A673 (cell line): ENCODE measurements at regions not wholly inside any gene's neighbourhood (a gene's known extent, or its start where the extent isn't known, plus 50 kb on each side); places are given as distances from the start of the nearest gene placed in this dataset.

Experiments used
- BruUV-seq: library from RNA; stranded (reverse); fragments of 400-500 nt; replicated peaks from 2 replicates; lab custom pipeline; 2021; lab: Mats Ljungman, UMichigan
- CTCF ChIA-PET: fragments of 300-600 bp; sonication (Branson Sonifier 250); formaldehyde crosslinking; loops from one replicate; lab custom pipeline; 2022; ENCODE audit warnings: antibody characterized with exemption; lab: Charles Lee
- POLR2A ChIA-PET: fragments of 300-600 bp; sonication (Branson Sonifier 250); formaldehyde crosslinking; loops from one replicate; lab custom pipeline; 2022; ENCODE audit warnings: antibody characterized with exemption; ENCODE audit not compliant: low non-redundant PET; lab: Charles Lee
- DNase-seq: peaks from one replicate; pipeline ENCODE4 v3.0.0-alpha.2; 2015; ENCODE audit warnings: low spot score
- H3K27ac ChIP-seq: fragments of 200-600 bp; sonication (generic); 2 replicates; pipeline ENCODE4 v1.5.1; 2016; ENCODE audit warnings: mixed run types, low read depth, mild to moderate bottlenecking, mixed read lengths, antibody characterized with exemption, low read length; ENCODE audit not compliant: poor library complexity, severe bottlenecking
- H3K27me3 ChIP-seq: fragments of 200-600 bp; sonication (generic); replicated peaks from 2 replicates; pipeline ENCODE4 v1.6.1; 2017; ENCODE audit warnings: mixed run types, low read depth, mild to moderate bottlenecking, mixed read lengths, antibody characterized with exemption, low read length; ENCODE audit not compliant: insufficient read depth, poor library complexity
- H3K36me3 ChIP-seq: fragments of 200-600 bp; sonication (generic); 2 replicates; pipeline ENCODE4 v1.6.1; 2016; ENCODE audit warnings: mixed run types, mild to moderate bottlenecking, mixed read lengths, antibody characterized with exemption, low read length; ENCODE audit not compliant: insufficient read depth, poor library complexity, severe bottlenecking
- H3K4me1 ChIP-seq: fragments of 200-600 bp; sonication (generic); 2 replicates; pipeline ENCODE4 v1.6.1; 2017; ENCODE audit warnings: mixed run types, mild to moderate bottlenecking, mixed read lengths, antibody characterized with exemption, low read length; ENCODE audit not compliant: insufficient read depth, poor library complexity, severe bottlenecking
- H3K4me3 ChIP-seq: fragments of 200-600 bp; sonication (generic); 2 replicates; pipeline ENCODE4 v1.5.1; 2016; ENCODE audit warnings: low read depth, mixed run types, mild to moderate bottlenecking, mixed read lengths, low read length; ENCODE audit not compliant: poor library complexity, severe bottlenecking
- H3K9me3 ChIP-seq: fragments of 200-600 bp; sonication (generic); 2 replicates; pipeline ENCODE4 v1.6.1; 2016; ENCODE audit warnings: mixed run types, low read depth, mild to moderate bottlenecking, mixed read lengths, antibody characterized with exemption, low read length; ENCODE audit not compliant: poor library complexity, severe bottlenecking
- EZH2 ChIP-seq: fragments of 200-600 bp; sonication (generic); IDR thresholded peaks from 2 replicates; pipeline ENCODE4 v1.6.1; 2017; ENCODE audit warnings: borderline replicate concordance, low read depth, mild to moderate bottlenecking, mixed read lengths, antibody characterized with exemption, low read length; ENCODE audit not compliant: poor library complexity, severe bottlenecking
- intact Hi-C: fragments of 100-400 bp; cut with micrococcal nuclease; formaldehyde crosslinking; loops from one replicate; pipeline ENCODE4 v1.10.0; 2022; ENCODE audit not compliant: unreplicated experiment
- TF ChIP-seq, protein P1 (sequence below): fragments of 300-800, 200-600 bp; sonication (generic); conservative IDR thresholded peaks from 2 replicates; pipeline ENCODE4 v1.5.1; 2017; ENCODE audit warnings: low read depth, mild to moderate bottlenecking, antibody characterized with exemption, low read length, moderate library complexity, mixed read lengths

DNA sequence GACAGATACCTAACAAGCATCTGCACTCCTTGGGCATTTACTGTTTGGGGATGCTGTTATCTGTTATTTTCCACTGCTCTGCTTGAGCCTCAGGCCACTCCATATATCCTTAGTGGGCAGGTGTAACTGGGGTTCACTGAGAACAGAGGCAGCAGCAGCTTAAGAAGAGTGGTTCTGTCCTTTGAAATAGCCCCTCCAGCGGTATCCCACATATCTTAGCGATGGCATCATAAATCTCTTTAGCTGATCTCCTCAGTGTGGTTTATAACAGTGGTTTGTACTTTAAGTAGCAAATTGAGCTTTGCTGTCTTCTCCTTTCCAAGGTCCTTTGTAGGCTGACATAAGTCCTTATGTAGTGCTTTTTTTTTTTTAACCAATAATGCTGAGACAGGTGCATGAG is 79.7 kb upstream of the RPRM start:
- DNase-seq: no peak
- no TSS peak for BruUV-seq
- H3K9me3 ChIP-seq: no peaks in the 10 kb centered on the region
- intact Hi-C loops: no loop called here
- TF ChIP-seq, protein P1, sequence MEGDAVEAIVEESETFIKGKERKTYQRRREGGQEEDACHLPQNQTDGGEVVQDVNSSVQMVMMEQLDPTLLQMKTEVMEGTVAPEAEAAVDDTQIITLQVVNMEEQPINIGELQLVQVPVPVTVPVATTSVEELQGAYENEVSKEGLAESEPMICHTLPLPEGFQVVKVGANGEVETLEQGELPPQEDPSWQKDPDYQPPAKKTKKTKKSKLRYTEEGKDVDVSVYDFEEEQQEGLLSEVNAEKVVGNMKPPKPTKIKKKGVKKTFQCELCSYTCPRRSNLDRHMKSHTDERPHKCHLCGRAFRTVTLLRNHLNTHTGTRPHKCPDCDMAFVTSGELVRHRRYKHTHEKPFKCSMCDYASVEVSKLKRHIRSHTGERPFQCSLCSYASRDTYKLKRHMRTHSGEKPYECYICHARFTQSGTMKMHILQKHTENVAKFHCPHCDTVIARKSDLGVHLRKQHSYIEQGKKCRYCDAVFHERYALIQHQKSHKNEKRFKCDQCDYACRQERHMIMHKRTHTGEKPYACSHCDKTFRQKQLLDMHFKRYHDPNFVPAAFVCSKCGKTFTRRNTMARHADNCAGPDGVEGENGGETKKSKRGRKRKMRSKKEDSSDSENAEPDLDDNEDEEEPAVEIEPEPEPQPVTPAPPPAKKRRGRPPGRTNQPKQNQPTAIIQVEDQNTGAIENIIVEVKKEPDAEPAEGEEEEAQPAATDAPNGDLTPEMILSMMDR: no peak
- no peak for TF ChIP-seq EZH2
- CTCF ChIA-PET: no interaction called here
- no peak overlapping the region for H3K27ac ChIP-seq
- no peaks in the 10 kb centered on the region for H3K4me1 ChIP-seq
- no peaks in the 10 kb centered on the region for H3K36me3 ChIP-seq
- POLR2A ChIA-PET: no interaction called here
- no peaks in the 10 kb centered on the region for H3K27me3 ChIP-seq
- H3K4me3 ChIP-seq: no peak overlapping the region

DNA sequence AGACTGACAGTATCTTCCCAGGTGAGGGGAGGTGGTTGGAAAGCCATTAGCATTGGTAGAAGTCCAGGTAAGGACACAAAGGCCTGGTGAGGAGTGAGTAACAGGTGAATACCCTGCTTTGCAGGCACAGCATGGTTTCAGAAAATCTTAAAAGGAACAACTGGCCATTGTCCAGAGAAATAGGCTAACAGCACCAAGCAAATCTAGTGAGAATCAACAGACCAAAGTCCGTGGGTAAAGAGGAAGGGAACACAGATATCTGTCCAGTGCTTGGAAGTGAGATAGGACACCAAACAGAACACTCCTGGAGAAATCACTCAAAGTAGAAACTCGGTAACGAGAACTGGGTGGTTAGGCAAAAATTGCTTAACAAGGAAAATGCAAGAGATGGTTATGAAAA is 88.8 kb upstream of the RPRM start:
- CTCF ChIA-PET: no interaction called here
- POLR2A ChIA-PET: no interaction called here
- no TSS peak for BruUV-seq

DNA sequence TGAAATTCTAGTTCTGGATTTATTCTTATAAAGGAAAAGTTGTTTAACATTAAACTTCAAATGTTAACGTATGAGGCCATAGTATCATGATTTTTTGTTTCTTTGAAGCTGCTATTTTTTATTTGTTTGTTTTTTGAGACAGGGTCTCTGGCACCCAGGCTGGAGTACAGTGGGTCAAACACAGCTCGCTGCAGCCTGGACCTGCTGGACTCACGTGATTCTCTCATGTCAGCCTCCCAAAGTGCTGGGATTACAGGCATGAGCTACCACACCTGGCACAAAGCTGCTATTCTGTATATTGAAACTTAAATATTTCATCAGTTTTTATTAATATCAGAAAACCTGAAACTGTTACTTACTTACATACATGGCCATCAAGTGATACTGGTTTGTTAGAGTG is 89.5 kb upstream of the RPRM start:
- no peaks in the 10 kb centered on the region for H3K27me3 ChIP-seq
- intact Hi-C loops: no loop called here
- POLR2A ChIA-PET: no interaction called here
- H3K4me1 ChIP-seq: no peaks in the 10 kb centered on the region
- CTCF ChIA-PET: no interaction called here
- TF ChIP-seq, protein P1: no peak
- no peak for TF ChIP-seq EZH2
- H3K36me3 ChIP-seq: no peaks in the 10 kb centered on the region
- no TSS peak for BruUV-seq
- H3K4me3 ChIP-seq: no peak overlapping the region
- H3K27ac ChIP-seq: no peak overlapping the region
- no peaks in the 10 kb centered on the region for H3K9me3 ChIP-seq
- DNase-seq: no peak

More for the DNA sequence above, 88.8 kb upstream of the RPRM start:
- TF ChIP-seq, protein P1: no peak
- TF ChIP-seq EZH2: no peak
- no peak for DNase-seq
- intact Hi-C loops: no loop called here
- no peaks in the 10 kb centered on the region for H3K4me1 ChIP-seq
- no peak overlapping the region for H3K4me3 ChIP-seq
- H3K36me3 ChIP-seq: no peaks in the 10 kb centered on the region
- H3K9me3 ChIP-seq: no peaks in the 10 kb centered on the region
- no peak overlapping the region for H3K27ac ChIP-seq
- no peaks in the 10 kb centered on the region for H3K27me3 ChIP-seq
